ENCODE measurements at regions not wholly inside any gene's neighbourhood (a gene's known extent, or its start where the extent isn't known, plus 50 kb on each side); places are given as distances from the start of the nearest gene placed in this dataset.

DNA sequence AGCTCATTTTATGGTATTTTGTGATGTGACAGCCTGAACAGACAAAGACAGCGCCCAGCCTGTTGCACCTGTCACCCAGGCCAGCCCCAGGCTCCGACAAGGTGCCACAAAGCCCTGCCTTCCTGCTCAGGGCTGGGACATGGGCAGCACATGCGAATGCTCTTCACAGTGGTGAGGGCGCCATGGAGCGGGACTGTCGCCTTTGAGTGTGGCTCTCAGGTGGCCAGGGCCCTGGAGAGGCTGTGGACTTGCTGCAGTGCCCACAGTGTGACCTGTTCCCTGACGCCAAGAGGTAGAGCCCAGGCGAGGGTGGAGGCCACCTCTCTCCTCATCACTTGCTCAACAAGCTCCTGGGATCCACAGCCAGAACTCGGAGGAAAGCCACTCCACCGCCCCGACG is 346.3 kb downstream of the SHANK2 start:
- no peak for DNase-seq (ENCODE audit: low read depth)
- no peak overlapping the region for H3K4me3 ChIP-seq (ENCODE audit: low read length)
- TF ChIP-seq CTCF (conservative IDR thresholded peaks at IDR 0.05; ENCODE audit: low read length), result no peak

GRCh38 chr11:70908223-70908622 is 344.2 kb downstream of the SHANK2 start:
- no peak for TF ChIP-seq CTCF (conservative IDR thresholded peaks at IDR 0.05; ENCODE audit: low read length)
- DNase-seq (ENCODE audit: low read depth), result no peak
- H3K4me3 ChIP-seq (ENCODE audit: low read length), result no peak overlapping the region

DNA sequence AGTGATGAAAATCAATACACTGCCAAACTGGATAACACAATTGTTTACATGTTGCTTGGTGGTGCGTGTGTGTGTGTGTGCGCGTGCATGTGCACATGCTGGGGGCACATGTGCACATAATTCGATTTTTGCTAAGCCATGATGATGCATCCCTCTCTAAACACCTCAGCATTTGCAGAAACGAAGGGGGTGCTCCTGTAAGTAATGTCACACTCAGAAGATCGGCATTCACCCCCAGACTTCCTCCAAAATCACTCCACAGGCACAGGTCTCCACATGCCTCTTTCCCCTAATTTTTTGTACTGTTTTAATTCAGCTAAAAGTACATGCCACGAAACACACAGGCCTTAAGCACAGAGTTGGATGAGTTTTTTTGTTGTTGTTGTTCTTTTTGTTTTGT is 341.5 kb downstream of the SHANK2 start:
- TF ChIP-seq CTCF (conservative IDR thresholded peaks at IDR 0.05; ENCODE audit: low read length), result no peak
- DNase-seq (ENCODE audit: low read depth), result no peak
- H3K4me3 ChIP-seq (ENCODE audit: low read length), result no peak overlapping the region

- DNase-seq (ENCODE audit: low read depth), result no peak
Measured at GRCh38 chr11:70912226-70912840, 340.0 kb downstream of the SHANK2 start.

DNA sequence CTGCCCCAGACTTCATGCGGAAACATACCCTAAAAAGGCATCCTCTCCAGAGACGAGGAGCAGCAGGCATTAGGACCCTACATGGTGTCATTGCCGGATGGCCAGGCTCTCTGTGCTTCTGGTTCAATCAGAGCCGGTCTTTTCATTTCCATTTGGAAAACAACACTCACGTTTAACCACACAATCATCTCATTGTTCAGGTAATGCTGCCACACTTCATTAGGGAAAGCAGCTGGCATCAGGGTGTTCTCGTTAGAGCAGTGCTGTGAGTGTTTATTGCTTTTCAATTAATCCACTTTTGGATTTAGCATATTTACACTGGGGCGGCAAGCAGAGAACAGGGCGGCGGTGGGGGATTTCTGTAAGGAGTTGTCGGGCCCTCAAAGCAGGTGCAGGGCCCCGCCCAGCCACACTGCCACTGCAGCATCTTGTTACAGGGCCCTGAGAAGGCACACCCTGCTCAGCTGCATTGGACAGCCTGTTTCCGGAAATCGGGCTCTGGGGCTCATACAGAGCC is 338.6 kb downstream of the SHANK2 start:
- no peak for TF ChIP-seq CTCF (conservative IDR thresholded peaks at IDR 0.05; ENCODE audit: low read length)
- DNase-seq (ENCODE audit: low read depth), result no peak
- no peak overlapping the region for H3K4me3 ChIP-seq (ENCODE audit: low read length)

More at GRCh38 chr11:70912226-70912840, 340.0 kb downstream of the SHANK2 start:
- no peak for TF ChIP-seq CTCF (conservative IDR thresholded peaks at IDR 0.05; ENCODE audit: low read length)
- H3K4me3 ChIP-seq (ENCODE audit: low read length), result no peak overlapping the region

DNA sequence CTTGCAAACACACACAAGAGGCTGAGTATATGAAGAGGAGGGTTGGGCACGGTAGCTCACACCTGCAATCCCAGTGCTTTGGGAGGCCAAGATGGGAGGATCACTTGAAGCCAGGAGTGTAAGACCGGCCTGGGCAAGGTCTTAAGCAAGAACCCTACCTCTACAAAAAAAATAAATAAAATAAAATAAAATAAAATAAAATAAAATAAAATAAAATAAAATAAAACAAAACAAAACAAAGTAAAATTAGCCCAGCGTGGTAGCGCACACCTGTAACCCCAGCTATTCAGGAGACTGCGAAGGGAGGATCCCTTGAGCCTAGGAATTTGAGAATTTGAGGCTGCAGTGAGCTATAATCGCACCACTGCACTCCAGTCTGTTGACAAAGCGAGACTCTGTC is 337.9 kb downstream of the SHANK2 start:
- DNase-seq (ENCODE audit: low read depth), result no peak
- no peak for TF ChIP-seq CTCF (conservative IDR thresholded peaks at IDR 0.05; ENCODE audit: low read length)
- no peak overlapping the region for H3K4me3 ChIP-seq (ENCODE audit: low read length)

DNA sequence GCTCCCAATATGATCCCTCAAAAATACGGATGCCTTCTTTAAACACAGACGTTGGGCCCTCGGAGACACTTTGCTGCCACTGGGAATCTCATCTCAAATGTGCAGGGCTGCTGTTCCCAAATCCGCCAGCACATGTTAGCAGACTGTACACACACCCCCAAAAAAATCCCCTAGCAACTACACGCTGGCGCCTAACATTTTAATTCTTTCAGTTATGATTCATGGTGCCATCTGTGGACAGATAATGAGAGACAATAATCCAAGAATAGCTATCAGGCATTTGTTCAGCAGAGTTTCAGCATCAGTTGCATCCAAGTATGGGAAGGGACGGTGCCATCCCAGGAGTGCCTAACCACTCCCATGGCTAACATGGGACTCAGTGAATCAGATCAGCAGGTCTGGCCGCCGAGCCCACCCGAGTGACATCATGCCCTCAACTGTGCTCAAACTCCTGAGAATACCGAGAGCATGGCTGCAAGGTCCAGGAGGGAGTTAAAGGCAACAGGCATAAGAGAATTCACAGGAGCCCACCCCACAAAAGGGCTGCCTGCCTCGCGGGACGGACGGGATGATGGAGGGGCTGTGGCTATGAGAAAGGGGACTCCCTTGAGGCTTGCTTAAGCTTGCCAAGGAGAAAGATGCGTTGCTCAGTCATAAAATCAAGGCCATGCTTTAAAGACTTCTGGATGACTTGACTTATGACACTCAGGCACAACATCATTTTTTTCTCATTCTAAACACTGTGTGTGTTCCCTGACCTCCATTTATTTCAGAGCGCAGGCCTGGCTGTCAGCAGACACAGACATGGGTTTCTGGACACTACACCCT is 337.0 kb downstream of the SHANK2 start:
- no peak for TF ChIP-seq CTCF (conservative IDR thresholded peaks at IDR 0.05; ENCODE audit: low read length)
- no peak overlapping the region for H3K4me3 ChIP-seq (ENCODE audit: low read length)
- DNase-seq (ENCODE audit: low read depth), result no peak
